Raji (cell line): ENCODE measurements at regions not wholly inside any gene's neighbourhood (a gene's known extent, or its start where the extent isn't known, plus 50 kb on each side); places are given as distances from the start of the nearest gene placed in this dataset.

ENCODE experiments used
- POLR2A ChIP-seq: IDR thresholded peaks from 2 replicates; pipeline ENCODE4 v1.6.1; 2011; ENCODE audit warnings: low read depth, low read length, control low read depth; ENCODE audit not compliant: insufficient read depth

DNA sequence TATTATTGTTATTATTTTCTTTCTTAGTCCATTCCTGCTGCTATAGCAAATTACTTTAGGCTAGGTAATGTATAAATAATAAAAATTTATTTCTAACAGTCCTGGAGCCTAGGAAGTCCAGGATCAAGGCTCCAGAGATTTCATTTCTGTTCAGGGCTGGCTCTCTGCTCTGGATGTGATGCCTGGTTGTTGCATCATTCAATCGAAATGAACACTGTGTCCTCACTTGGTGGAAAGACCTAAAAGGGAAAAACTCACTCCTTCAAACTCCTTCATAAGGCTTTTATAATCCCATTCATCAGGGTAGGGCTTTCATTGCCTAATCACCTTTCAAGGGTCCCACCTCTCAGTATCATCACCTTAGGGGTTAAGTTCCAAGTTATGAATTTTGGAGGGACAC, 395.0 kb downstream of the EFNB2 start:
- TF ChIP-seq POLR2A, result no peak

DNA sequence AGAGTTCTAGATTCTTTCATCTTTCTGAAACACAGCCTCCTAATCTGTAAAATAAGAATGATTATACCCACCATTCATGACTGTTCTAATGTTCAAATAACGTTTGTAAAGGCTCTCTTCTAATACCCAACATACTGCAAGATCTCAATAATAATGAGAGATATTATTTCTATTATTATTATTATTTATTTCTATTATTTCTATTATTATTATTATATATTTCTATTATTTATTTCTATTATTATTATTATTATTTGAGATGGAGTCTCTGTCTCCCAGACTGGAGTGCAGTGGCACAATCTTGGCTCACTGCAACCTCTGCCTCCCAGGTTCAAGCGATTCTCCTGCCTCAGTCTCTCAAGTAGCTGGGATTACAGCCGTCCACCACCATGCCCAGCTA, 395.5 kb downstream of the EFNB2 start:
- TF ChIP-seq POLR2A, result no peak

DNA sequence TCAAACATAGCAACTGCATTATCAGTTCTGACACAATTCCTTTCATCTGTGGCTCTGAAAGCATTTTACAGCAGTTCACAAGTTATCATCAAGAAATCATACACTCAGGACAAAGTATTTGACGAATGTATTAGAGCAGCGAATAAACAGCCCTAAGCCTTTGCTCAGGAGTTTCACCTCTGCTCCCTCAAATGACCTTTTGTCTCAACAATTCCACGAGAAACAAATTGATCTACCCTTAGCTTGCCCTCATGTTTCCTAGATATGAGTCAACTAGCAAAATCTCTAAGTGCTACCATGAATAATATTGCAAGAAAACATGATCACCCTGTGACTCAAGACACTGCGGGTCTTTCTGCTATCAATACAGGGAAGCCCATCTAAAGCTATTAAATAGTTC, 396.1 kb downstream of the EFNB2 start:
- no peak for TF ChIP-seq POLR2A

DNA sequence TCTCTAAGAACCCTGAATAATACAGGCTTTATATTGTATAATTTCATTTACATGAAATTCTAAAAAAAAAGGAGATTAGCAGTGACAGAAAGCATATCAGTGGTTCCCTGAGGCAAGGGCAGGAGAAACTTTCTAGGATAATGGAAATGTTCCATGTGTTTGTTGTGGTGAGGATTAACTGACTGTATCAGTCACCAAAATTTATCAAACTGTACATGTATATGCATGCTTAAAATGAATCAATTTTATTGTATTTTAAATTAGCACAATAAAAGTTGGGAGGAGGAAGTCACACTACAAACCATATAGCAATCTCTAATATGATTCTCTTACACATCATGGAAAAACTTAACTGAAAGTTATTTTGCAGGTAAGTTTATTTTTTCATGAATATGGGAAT, 396.8 kb downstream of the EFNB2 start:
- TF ChIP-seq POLR2A, result no peak

DNA sequence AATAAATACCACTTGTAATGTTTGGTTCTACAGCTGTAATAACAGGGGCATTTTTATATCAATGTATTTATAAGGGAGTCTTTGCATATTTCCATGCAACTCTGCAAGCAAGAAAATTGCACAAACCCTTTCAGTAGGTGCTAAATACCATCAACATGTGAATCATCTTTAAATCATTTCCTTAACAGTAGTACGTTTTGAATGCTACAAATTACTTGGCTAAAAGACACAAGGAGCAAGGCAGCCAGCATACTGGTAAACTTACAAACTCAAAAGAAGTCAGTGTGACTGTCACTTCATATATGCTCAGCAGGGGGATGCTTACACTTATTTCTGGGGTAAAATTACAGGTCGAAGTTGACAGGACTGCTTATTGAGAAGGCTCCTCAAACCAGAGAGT, 402.4 kb downstream of the EFNB2 start:
- TF ChIP-seq POLR2A, result no peak

DNA sequence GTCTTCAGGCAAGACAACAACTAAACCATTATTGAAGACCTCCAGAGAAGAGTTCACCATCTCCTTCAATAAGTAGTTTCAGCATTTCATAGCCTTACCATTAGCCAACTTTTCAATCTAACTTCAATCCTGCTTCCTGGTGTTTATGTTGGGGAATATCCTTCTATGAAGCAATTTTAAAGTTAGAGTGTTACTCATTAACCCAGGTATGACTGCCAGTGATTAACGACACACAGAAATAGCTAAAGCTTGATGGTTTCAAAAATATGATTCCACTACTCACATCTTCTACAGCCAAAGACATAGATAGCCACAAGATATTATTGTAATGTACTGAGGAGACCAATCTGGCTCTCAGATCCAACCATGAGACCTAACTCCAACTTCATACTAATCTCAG, 403.2 kb downstream of the EFNB2 start:
- TF ChIP-seq POLR2A, result no peak

DNA sequence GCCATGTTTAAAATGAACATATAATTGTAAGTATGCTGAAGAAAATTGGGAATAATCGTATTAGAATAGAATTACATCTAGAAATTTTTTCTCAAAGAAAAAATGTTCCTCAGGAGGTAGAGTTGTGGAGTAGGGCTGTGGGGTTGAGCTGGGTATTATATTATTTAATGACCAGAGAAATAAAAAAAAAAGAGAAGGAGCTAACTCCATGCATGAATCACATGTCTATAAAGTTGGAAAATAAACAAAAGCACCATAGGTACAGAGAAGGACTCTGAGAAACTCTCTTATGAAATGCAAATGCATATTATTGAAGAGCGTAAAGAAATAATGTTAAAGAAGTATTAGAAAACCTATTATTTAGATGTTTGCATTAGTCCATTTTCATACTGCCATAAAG, 405.5 kb downstream of the EFNB2 start:
- no peak for TF ChIP-seq POLR2A

DNA sequence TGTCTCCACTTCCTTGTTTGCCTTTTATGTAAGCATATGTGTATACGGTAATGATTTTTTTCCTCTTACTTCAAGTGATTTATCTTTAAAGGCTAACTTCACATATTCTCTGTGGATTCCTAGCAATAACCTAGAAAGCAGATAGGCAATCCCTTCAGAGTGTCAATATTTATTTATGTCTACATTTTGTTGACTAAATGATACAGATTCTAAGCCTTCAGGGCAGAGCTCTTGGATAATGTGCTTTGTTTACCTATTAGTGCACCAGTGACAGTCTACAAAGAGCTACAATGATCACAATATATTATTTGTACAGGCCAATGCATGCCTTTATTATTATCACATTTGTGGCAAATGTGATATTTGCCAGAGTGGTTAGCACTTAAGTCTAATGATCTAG, 406.2 kb downstream of the EFNB2 start:
- no peak for TF ChIP-seq POLR2A

DNA sequence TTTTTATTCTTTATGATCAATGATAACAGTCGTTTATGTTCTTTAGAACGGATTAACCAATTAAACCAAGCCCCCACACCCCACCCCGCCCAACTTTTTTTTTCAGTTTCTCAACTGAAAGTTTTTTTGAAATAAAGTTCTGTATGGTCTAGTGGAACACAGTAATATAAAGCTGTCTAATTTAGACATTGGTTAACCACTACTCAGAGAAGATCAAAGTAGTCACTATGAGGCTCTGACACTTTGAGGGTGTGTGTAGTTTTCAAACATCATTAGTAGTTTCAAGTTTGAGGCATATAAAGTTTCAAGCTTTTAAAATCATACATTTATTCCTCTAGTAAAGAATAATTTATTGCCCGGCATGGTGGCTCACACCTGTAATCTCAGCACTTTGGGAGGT, 413.2 kb downstream of the EFNB2 start:
- no peak for TF ChIP-seq POLR2A

DNA sequence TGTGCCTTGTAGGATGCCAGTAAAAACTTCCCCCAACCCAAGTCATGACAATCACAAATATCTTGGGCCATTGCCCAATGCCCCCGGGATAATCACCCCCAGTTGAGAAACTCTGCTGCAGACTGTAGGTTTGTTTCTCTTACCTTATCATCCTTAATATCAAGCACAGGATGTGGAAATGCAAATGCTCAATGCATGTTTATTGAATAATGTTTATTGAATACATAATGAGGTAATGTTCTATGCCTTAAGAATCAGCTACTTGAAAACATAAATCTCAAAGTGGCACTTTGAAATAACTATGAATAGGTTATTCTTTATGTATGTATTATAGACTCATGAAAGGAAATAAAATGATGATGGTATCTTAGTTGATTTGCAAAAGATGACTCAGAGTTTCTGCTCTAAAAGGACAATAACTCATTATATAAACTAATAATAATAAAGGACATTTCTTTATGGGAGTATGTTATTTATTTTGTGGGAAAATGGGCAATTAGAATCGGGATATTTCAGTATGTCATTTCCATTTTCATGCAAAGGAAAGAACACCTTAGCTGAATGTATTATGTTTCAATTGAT, 414.2 kb downstream of the EFNB2 start:
- TF ChIP-seq POLR2A, result no peak

DNA sequence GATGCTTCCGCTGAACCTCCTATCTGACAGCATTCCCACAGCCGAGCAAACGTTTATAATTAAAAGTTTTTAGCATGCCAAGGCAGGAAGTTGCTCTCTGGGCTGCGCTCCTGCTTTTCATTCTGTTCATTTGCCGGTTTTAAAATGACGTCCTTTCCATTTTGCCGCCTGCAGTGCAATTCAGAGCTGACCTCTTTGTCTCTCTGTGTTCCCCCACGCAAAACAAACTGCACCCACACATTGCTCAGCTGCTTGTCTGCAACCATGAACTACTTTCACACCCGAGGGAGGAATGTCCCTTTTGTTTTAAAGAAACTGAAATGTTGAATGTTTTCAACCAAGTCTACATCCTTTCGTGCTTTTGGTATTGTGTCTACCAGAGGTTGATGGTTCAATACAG, 416.5 kb downstream of the EFNB2 start:
- TF ChIP-seq POLR2A, result no peak

DNA sequence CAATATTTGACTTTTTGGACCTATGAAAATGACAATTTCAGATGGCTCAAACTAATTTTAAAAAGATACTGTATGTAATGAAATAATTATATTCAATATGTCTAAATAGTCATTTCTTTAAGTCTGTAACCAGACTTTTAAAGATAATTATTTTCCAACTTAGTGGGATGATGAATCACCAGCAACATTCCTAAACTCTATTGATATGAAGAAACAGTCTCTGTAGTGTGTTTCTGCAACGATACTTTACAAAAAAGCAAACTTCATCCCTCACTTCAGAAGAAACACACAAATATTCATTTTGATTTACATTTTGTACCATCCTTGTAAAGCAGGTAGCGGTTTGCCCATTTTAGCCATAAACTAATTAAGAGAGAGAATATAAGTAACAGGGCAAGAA, 417.4 kb downstream of the EFNB2 start:
- TF ChIP-seq POLR2A, result no peak

DNA sequence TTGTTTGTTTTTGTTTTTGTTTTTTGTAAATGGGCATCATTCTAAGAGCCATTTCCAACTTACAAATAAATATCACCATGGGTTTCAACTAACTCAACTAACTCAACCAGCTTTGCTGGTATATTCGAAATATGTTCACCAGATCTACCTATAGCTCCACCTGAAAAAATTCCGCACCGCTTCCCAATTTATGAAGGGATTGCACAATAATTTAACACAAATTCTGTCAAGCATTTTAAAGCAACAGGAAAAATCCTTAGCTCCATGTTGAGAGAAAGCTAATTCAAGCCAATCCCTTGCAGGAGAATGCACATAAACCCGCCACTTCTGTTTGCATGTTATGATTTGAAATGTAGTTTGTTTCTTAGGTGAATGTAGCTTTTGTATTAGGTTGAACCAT, 417.8 kb downstream of the EFNB2 start:
- no peak for TF ChIP-seq POLR2A

DNA sequence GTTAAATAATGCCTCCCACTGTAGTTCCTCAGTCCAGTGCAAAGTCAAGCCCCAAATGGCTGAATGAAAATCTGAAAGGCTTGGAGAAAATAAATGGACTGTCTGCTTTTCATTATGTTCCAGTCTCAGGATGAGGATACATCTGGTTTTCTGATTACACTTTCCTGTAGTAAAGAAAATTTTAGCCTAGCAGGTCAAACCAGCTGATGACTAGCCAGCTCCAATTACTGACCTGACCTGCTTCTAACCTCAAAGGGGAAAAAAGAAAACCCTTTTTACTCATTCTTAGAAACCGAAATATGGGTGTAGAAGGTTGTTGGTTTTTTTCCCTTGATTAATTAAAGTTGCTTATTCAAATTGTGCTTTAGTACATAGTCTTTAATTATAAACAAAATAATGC, 418.4 kb downstream of the EFNB2 start:
- TF ChIP-seq POLR2A, result no peak

DNA sequence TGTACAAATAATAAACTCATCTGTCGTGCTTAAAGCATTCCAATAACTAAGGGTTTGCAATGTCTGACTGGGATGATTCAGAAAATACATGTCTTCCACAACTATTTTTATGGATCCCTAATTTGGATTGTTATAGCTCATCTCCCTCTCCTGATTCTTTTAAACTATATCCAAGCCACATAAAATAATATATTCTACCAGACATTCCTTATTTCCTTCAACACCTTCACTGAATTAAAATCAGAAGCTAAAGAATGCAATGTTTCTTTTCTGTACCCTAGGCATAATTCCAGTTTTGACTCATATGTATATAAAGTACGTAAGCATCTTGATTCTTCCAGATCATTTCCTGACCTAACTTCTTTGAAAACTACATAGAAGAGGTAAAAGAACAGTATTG, 420.4 kb downstream of the EFNB2 start:
- TF ChIP-seq POLR2A, result no peak

DNA sequence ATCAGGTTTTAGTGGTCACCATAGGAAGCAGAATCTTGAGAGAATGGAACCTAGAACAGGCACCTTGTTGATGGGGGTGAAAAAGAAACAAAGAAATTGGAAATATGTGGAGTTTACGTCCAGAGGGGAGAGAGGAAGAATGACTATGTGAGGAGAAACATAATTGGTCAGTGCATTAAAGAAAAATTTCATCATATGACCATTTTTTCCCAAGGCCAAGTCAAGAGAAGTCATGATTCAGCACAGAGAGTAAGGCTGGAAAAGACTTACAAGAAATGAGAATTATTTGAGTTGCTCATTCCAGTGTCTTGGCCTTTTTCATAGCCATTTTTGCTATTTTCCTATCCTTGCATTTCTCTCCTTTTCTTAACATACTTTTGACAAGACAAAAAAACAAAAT, 421.7 kb downstream of the EFNB2 start:
- no peak for TF ChIP-seq POLR2A

DNA sequence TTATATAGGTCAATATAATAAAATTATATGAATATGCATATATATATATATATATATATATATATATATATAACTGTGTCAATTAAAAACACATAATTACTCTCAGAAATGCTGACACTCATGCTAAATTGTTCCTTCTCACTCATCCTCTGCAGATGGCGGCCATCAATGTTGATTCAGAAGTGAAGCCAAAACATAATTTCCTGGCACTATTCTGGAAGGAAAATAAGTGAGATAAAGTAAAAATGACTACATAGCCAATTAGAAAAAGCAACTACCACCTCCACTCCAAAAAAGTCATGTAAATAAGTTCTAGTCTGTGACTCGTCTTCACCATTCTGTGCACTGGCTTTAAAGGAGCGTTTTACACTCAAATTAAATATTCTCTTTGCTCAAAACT, 423.3 kb downstream of the EFNB2 start:
- TF ChIP-seq POLR2A, result no peak
